Neuronal stem cell (in vitro differentiated cells): ENCODE measurements at regions not wholly inside any gene's neighbourhood (a gene's known extent, or its start where the extent isn't known, plus 50 kb on each side); places are given as distances from the start of the nearest gene placed in this dataset.

ENCODE experiments used
- DNase-seq: peaks from one replicate; pipeline ENCODE4 v3.0.0-alpha.2; 2013; ENCODE audit warnings: low spot score
- H2AFZ ChIP-seq: one replicate; pipeline ENCODE4 v1.6.1; 2013; ENCODE audit warnings: mild to moderate bottlenecking, low read length, inconsistent platforms
- H2AK5ac ChIP-seq: 2 replicates; pipeline ENCODE4 v1.6.1; 2013; ENCODE audit warnings: low read depth, mild to moderate bottlenecking, inconsistent platforms, low read length, moderate library complexity, mixed read lengths
- H2BK120ac ChIP-seq: 2 replicates; pipeline ENCODE4 v1.6.1; 2013; ENCODE audit warnings: low read depth, mild to moderate bottlenecking, inconsistent platforms, low read length, moderate library complexity, mixed read lengths
- H2BK12ac ChIP-seq: one replicate; pipeline ENCODE4 v1.6.1; 2013; ENCODE audit warnings: low read length, inconsistent platforms
- H2BK15ac ChIP-seq: 2 replicates; pipeline ENCODE4 v1.6.1; 2013; ENCODE audit warnings: mild to moderate bottlenecking, low read length, inconsistent platforms, mixed read lengths
- H2BK5ac ChIP-seq: one replicate; pipeline ENCODE4 v1.6.1; 2013; ENCODE audit warnings: inconsistent platforms, mild to moderate bottlenecking, low read length, moderate library complexity
- H3K14ac ChIP-seq: one replicate; pipeline ENCODE4 v1.6.1; 2013; ENCODE audit warnings: low read length, inconsistent platforms
- H3K18ac ChIP-seq: 2 replicates; pipeline ENCODE4 v1.6.1; 2013; ENCODE audit warnings: low read length, inconsistent platforms
- H3K23ac ChIP-seq: 2 replicates; pipeline ENCODE4 v1.6.1; 2013; ENCODE audit warnings: low read depth, mild to moderate bottlenecking, mixed read lengths, low read length, inconsistent platforms; ENCODE audit not compliant: poor library complexity
- H3K27ac ChIP-seq: replicated peaks from 3 replicates; pipeline ENCODE4 v1.5.1; 2013; ENCODE audit warnings: low read length, inconsistent platforms
- H3K27me3 ChIP-seq, 3 experiments: 2 replicates each; pipeline ENCODE4 v1.6.1; 2013; ENCODE audit warnings: low read length in 3 of 3, mild to moderate bottlenecking in 2 of 3, inconsistent platforms in 1 of 3, low read depth in 1 of 3, mixed read lengths in 1 of 3, moderate library complexity in 1 of 3; ENCODE audit not compliant: control insufficient read depth in 3 of 3, insufficient read depth in 3 of 3
- H3K36me3 ChIP-seq, 2 donors: replicated peaks in 1 of 2; 2 replicates each; pipeline ENCODE4 v1.6.1; 2013; ENCODE audit warnings: low read length in 2 of 2; ENCODE audit not compliant: control insufficient read depth in 2 of 2, insufficient read depth in 2 of 2
- H3K4ac ChIP-seq: 2 replicates; pipeline ENCODE4 v1.6.1; 2013; ENCODE audit warnings: inconsistent platforms, mild to moderate bottlenecking, low read length, moderate library complexity
- H3K4me1 ChIP-seq, 2 donors: 1 replicate in 1 of 2; 2 replicates in 1 of 2; pipeline ENCODE4 v1.6.1; 2013; ENCODE audit warnings: low read length in 2 of 2, low read depth in 1 of 2; ENCODE audit not compliant: control insufficient read depth in 2 of 2, insufficient read depth in 1 of 2
- H3K4me2 ChIP-seq: one replicate; pipeline ENCODE4 v1.6.1; 2013; ENCODE audit warnings: mild to moderate bottlenecking, low read length, inconsistent platforms; ENCODE audit not compliant: insufficient read depth, poor library complexity, severe bottlenecking
- H3K4me3 ChIP-seq, 2 donors: 2 replicates each; pipeline ENCODE4 v1.5.1; 2013; ENCODE audit warnings: low read length in 2 of 2, mild to moderate bottlenecking in 2 of 2, inconsistent platforms in 1 of 2, moderate library complexity in 1 of 2
- H3K79me1 ChIP-seq: one replicate; pipeline ENCODE4 v1.6.1; 2013; ENCODE audit warnings: low read depth, mild to moderate bottlenecking, inconsistent platforms, low read length, moderate library complexity
- H3K9ac ChIP-seq: one replicate; pipeline ENCODE4 v1.6.1; 2013; ENCODE audit warnings: mild to moderate bottlenecking, low read depth, low read length, inconsistent platforms; ENCODE audit not compliant: poor library complexity
- H3K9me3 ChIP-seq, 2 donors: replicated peaks in 1 of 2; 2 replicates each; pipeline versions ENCODE3 to v1.6.1; 2013; ENCODE audit warnings: low read length in 2 of 2, mild to moderate bottlenecking in 2 of 2, inconsistent platforms in 1 of 2, low read depth in 1 of 2, mixed read lengths in 1 of 2, moderate library complexity in 1 of 2; ENCODE audit not compliant: control insufficient read depth in 2 of 2, insufficient read depth in 1 of 2
- H4K8ac ChIP-seq: one replicate; pipeline ENCODE4 v1.6.1; 2013; ENCODE audit warnings: low read depth, mild to moderate bottlenecking, inconsistent platforms, low read length, moderate library complexity
- H4K91ac ChIP-seq: one replicate; pipeline ENCODE4 v1.6.1; 2013; ENCODE audit warnings: low read length, low read depth, mild to moderate bottlenecking, inconsistent platforms; ENCODE audit not compliant: poor library complexity
- WGBS, 2 donors: extraction: QIAGEN DNeasy Blood & Tissue Kit; methylation state at CpG; one replicate each; pipeline ENCODE4 v1.1.7; 2013; ENCODE audit warnings: missing lambda C conversion rate in 2 of 2, mixed read lengths in 1 of 2; ENCODE audit not compliant: insufficient read length in 2 of 2, insufficient replicate concordance in 1 of 2; ENCODE audit errors: extremely low coverage in 2 of 2; 5-methylcytosine and 5-hydroxymethylcytosine counted together

GRCh38 chr9:107856633-107857032, 367.1 kb upstream of the KLF4 start:
- no peaks in the 10 kb centered on the region for H3K79me1 ChIP-seq
- H3K4me2 ChIP-seq = no peak overlapping the region
- DNase-seq = no peak
- peaks cover 0 to 5% of the 10 kb centered on the region in 2 donors for H3K9me3 ChIP-seq
- no peak overlapping the region for H3K4ac ChIP-seq
- peak overlapping the region; percentile 50 for H2AFZ ChIP-seq
- no peak overlapping the region for H3K27ac ChIP-seq
- WGBS, 2 donors = no CpG with 5 or more reads among the region's 2 CpGs
- H2BK15ac ChIP-seq = no peak overlapping the region
- H3K18ac ChIP-seq = no peak overlapping the region
- no peak overlapping the region for H2AK5ac ChIP-seq
- H2BK5ac ChIP-seq = no peak overlapping the region
- H3K9ac ChIP-seq = no peak overlapping the region
- H3K4me1 ChIP-seq = no peaks in the 10 kb centered on the region
- no peak overlapping the region for H3K4me3 ChIP-seq
- no peak overlapping the region for H4K91ac ChIP-seq
- H3K14ac ChIP-seq = no peak overlapping the region
- no peaks in the 10 kb centered on the region for H3K36me3 ChIP-seq
- H3K23ac ChIP-seq = no peak overlapping the region
- H2BK120ac ChIP-seq = no peak overlapping the region
- H4K8ac ChIP-seq = no peak overlapping the region
- H3K27me3 ChIP-seq = no peaks in the 10 kb centered on the region
- no peak overlapping the region for H2BK12ac ChIP-seq

- no peak for DNase-seq
- Histone ChIP-seq H3K9ac (no peak overlapping the region), H2BK15ac (no peak overlapping the region), H3K36me3 (no peaks in the 10 kb centered on the region), H4K91ac (no peak overlapping the region), H3K18ac (no peak overlapping the region), H3K79me1 (no peaks in the 10 kb centered on the region), H3K4me3 (no peak overlapping the region), H3K23ac (no peak overlapping the region), H2AFZ (no peak overlapping the region), H4K8ac (no peak overlapping the region), H2BK12ac (no peak overlapping the region), H2BK120ac (no peak overlapping the region), H3K14ac (no peak overlapping the region), H3K27ac (no peak overlapping the region), H3K9me3 (peaks cover 0 to 5% of the 10 kb centered on the region in 2 donors), H3K4ac (no peak overlapping the region), H3K4me1 (no peaks in the 10 kb centered on the region), H3K4me2 (no peak overlapping the region), H3K27me3 (peaks cover 0 to 2% (median 0%) of the 10 kb centered on the region in 3 experiments), H2BK5ac (no peak overlapping the region), H2AK5ac (no peak overlapping the region)
- no CpG with 5 or more reads among the region's 1 CpG for WGBS, 2 donors
Observed at GRCh38 chr9:107855164-107855563, 365.6 kb upstream of the KLF4 start.

GRCh38 chr9:107853461-107853860, 363.9 kb upstream of the KLF4 start:
- H3K27ac ChIP-seq = no peak overlapping the region
- no peak overlapping the region for H3K14ac ChIP-seq
- H4K91ac ChIP-seq = no peak overlapping the region
- no peak overlapping the region for H3K4ac ChIP-seq
- DNase-seq = no peak
- no peak overlapping the region for H2BK12ac ChIP-seq
- peaks cover 0 to 2% of the 10 kb centered on the region in 2 donors for H3K4me1 ChIP-seq
- 100% methylated on average over 1 of the region's 6 CpGs for WGBS, 2 donors
- H2BK5ac ChIP-seq = no peak overlapping the region
- H4K8ac ChIP-seq = no peak overlapping the region
- no peak overlapping the region for H3K9ac ChIP-seq
- H3K23ac ChIP-seq = no peak overlapping the region
- no peak overlapping the region for H2AFZ ChIP-seq
- H3K27me3 ChIP-seq = peaks cover 0 to 2% (median 0%) of the 10 kb centered on the region in 3 experiments
- H2BK15ac ChIP-seq = no peak overlapping the region
- no peaks in the 10 kb centered on the region for H3K79me1 ChIP-seq
- no peak overlapping the region for H3K4me3 ChIP-seq
- no peak overlapping the region for H2AK5ac ChIP-seq
- no peak overlapping the region for H3K4me2 ChIP-seq
- H3K36me3 ChIP-seq = no peaks in the 10 kb centered on the region
- H3K18ac ChIP-seq = no peak overlapping the region
- no peak overlapping the region for H2BK120ac ChIP-seq
- peaks cover 0 to 5% of the 10 kb centered on the region in 2 donors for H3K9me3 ChIP-seq

GRCh38 chr9:107852891-107853290, 363.3 kb upstream of the KLF4 start:
- Histone ChIP-seq H3K4ac (no peak overlapping the region), H2AFZ (no peak overlapping the region), H2BK5ac (no peak overlapping the region), H3K27me3 (peaks cover 0 to 2% (median 0%) of the 10 kb centered on the region in 3 experiments), H3K27ac (no peak overlapping the region), H3K23ac (no peak overlapping the region), H3K4me1 (peaks cover 0 to 2% of the 10 kb centered on the region in 2 donors), H2BK120ac (no peak overlapping the region), H2AK5ac (no peak overlapping the region), H3K36me3 (no peaks in the 10 kb centered on the region), H2BK15ac (no peak overlapping the region), H2BK12ac (no peak overlapping the region), H3K4me2 (no peak overlapping the region), H3K14ac (no peak overlapping the region), H3K4me3 (no peak overlapping the region), H3K79me1 (no peaks in the 10 kb centered on the region), H4K8ac (no peak overlapping the region), H3K9me3 (peaks cover 0 to 5% of the 10 kb centered on the region in 2 donors), H3K9ac (no peak overlapping the region), H4K91ac (no peak overlapping the region), H3K18ac (no peak overlapping the region)
- no peak for DNase-seq
